ENCODE measurements at regions not wholly inside any gene's neighbourhood (a gene's known extent, or its start where the extent isn't known, plus 50 kb on each side); places are given as distances from the start of the nearest gene placed in this dataset.

GRCh38 chr10:114761205-114762193, 60.1 kb upstream of the FHIP2A start:
- TF ChIP-seq POLR2A (IDR thresholded peaks at IDR 0.05) (no peak), CTCF (IDR thresholded peaks at IDR 0.05 in 4 of 5, conservative IDR thresholded peaks at IDR 0.05 in 1 of 5) (no peak)
